HepG2 (cell line): ENCODE measurements at regions not wholly inside any gene's neighbourhood (a gene's known extent, or its start where the extent isn't known, plus 50 kb on each side); places are given as distances from the start of the nearest gene placed in this dataset.

Source experiments
- ARID2 ChIP-seq: sonication (generic); formaldehyde crosslinking; IDR thresholded peaks from 2 replicates; pipeline ENCODE4 v1.8.1; 2022; ENCODE audit warnings: mild to moderate bottlenecking, missing genetic modification reagents, borderline replicate concordance
- ATF7 ChIP-seq, 2 experiments: fragments of 450-650 bp in 1 of 2; sonication (generic) in 1 of 2; formaldehyde crosslinking in 1 of 2; IDR thresholded peaks; 2 replicates each; pipeline versions ENCODE4 v1.4.0 to v1.6.1; 2016 to 2020; ENCODE audit warnings: antibody characterized with exemption in 1 of 2, mild to moderate bottlenecking in 1 of 2, missing genetic modification reagents in 1 of 2
- DPF2 ChIP-seq: sonication (generic); formaldehyde crosslinking; IDR thresholded peaks from 2 replicates; pipeline ENCODE4 v1.4.0; 2020; ENCODE audit warnings: mild to moderate bottlenecking, low read depth, missing genetic modification reagents, borderline replicate concordance
- DR1 ChIP-seq: sonication (generic); formaldehyde crosslinking; IDR thresholded peaks from 2 replicates; pipeline ENCODE4 v1.8.0; 2021; ENCODE audit warnings: mild to moderate bottlenecking, missing genetic modification reagents, inconsistent platforms
- FOXK2 ChIP-seq: fragments of 450-650 bp; IDR thresholded peaks from 2 replicates; pipeline ENCODE4 v1.6.1; 2016
- MAZ ChIP-seq, 2 experiments: sonication (generic) in 1 of 2; formaldehyde crosslinking in 1 of 2; IDR thresholded peaks; 2 replicates each; pipeline versions ENCODE4 v1.5.0 to v1.6.1; 2012 to 2020; ENCODE audit warnings: low read depth in 2 of 2, mild to moderate bottlenecking in 2 of 2, borderline replicate concordance in 1 of 2, improper control_type of control experiment in 1 of 2, low read length in 1 of 2, missing genetic modification reagents in 1 of 2, moderate library complexity in 1 of 2
- PAF1 ChIP-seq: IDR thresholded peaks from 2 replicates; pipeline ENCODE4 v1.6.1; 2016; ENCODE audit warnings: missing genetic modification reagents, missing compliant biosample characterization
- POLR2A ChIP-seq, 2 experiments: IDR thresholded peaks; 2 replicates each; pipeline ENCODE4 v1.6.1; 2011; ENCODE audit warnings: low read depth in 2 of 2, low read length in 2 of 2, mild to moderate bottlenecking in 1 of 2, moderate library complexity in 1 of 2; ENCODE audit not compliant: insufficient read depth in 1 of 2
- ZNF317 ChIP-seq: sonication (generic); formaldehyde crosslinking; IDR thresholded peaks from 2 replicates; pipeline ENCODE4 v1.5.0; 2020; ENCODE audit warnings: mild to moderate bottlenecking, missing genetic modification reagents
- ZNF367 ChIP-seq: sonication (generic); formaldehyde crosslinking; IDR thresholded peaks from 2 replicates; pipeline ENCODE4 v1.4.0; 2020; ENCODE audit warnings: missing genetic modification reagents, borderline replicate concordance
- TF ChIP-seq, protein P1 (sequence below): IDR thresholded peaks from 2 replicates; pipeline ENCODE4 v1.6.1; 2012; ENCODE audit warnings: inconsistent platforms
- TF ChIP-seq, protein P2 (sequence below): sonication (generic); formaldehyde crosslinking; IDR thresholded peaks from 2 replicates; pipeline ENCODE4 v1.4.0; 2020; ENCODE audit warnings: mild to moderate bottlenecking, missing genetic modification reagents
- TF ChIP-seq, protein P3 (sequence below): sonication (generic); formaldehyde crosslinking; IDR thresholded peaks from 2 replicates; pipeline ENCODE4 v1.4.0; 2020; ENCODE audit warnings: low read depth, mild to moderate bottlenecking, missing genetic modification reagents
- TF ChIP-seq, protein P4 (sequence below): sonication (generic); formaldehyde crosslinking; IDR thresholded peaks from 2 replicates; pipeline ENCODE4 v1.4.0; 2020; ENCODE audit warnings: missing genetic modification reagents

DNA sequence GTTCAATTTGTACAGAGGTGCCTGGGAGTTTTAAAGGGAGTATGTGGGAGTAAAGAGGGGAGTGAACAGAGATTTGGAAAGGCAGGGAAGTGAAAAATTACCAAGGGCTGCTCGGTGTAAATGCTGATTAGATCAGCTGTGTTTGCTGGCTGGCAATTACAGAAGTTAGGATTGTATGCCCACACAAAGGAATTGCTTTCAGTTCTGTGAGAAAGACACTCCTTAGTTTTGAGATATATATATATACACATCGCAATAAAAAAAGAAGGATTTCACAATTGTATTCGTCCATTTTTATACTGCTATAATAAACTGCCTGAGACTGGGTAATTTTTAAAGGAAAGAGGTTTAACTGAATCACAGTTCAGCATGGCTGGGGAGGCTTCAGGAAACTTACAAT lies 196.3 kb downstream of the SLITRK5 start:
- TF ChIP-seq ZNF317 (CRISPR knock-in tag) (no peak), FOXK2 (no peak), DR1 (CRISPR knock-in tag) (no peak), POLR2A (IDR thresholded peaks at IDR 0.05; ENCODE audit: insufficient read depth in 1 of 2, low read depth in 2 of 2, low read length in 2 of 2) (no peak), ARID2 (CRISPR knock-in tag) (no peak), ZNF367 (CRISPR knock-in tag) (no peak), ATF7 (IDR thresholded peaks at IDR 0.05) (no peak), ATF7 (CRISPR knock-in tag; IDR thresholded peaks at IDR 0.05) (no peak), PAF1 (CRISPR knock-in tag) (no peak), DPF2 (CRISPR knock-in tag) (no peak), MAZ (IDR thresholded peaks at IDR 0.05; ENCODE audit: borderline replicate concordance, low read depth, low read length) (no peak), MAZ (CRISPR knock-in tag; IDR thresholded peaks at IDR 0.05; ENCODE audit: low read depth) (no peak)
- TF ChIP-seq, protein P1, sequence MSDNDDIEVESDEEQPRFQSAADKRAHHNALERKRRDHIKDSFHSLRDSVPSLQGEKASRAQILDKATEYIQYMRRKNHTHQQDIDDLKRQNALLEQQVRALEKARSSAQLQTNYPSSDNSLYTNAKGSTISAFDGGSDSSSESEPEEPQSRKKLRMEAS, result no peak
- TF ChIP-seq, protein P2, sequence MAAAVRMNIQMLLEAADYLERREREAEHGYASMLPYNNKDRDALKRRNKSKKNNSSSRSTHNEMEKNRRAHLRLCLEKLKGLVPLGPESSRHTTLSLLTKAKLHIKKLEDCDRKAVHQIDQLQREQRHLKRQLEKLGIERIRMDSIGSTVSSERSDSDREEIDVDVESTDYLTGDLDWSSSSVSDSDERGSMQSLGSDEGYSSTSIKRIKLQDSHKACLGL, result no peak
- TF ChIP-seq, protein P3, sequence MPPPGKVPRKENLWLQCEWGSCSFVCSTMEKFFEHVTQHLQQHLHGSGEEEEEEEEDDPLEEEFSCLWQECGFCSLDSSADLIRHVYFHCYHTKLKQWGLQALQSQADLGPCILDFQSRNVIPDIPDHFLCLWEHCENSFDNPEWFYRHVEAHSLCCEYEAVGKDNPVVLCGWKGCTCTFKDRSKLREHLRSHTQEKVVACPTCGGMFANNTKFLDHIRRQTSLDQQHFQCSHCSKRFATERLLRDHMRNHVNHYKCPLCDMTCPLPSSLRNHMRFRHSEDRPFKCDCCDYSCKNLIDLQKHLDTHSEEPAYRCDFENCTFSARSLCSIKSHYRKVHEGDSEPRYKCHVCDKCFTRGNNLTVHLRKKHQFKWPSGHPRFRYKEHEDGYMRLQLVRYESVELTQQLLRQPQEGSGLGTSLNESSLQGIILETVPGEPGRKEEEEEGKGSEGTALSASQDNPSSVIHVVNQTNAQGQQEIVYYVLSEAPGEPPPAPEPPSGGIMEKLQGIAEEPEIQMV (CRISPR knock-in tag), result no peak
- TF ChIP-seq, protein P4, sequence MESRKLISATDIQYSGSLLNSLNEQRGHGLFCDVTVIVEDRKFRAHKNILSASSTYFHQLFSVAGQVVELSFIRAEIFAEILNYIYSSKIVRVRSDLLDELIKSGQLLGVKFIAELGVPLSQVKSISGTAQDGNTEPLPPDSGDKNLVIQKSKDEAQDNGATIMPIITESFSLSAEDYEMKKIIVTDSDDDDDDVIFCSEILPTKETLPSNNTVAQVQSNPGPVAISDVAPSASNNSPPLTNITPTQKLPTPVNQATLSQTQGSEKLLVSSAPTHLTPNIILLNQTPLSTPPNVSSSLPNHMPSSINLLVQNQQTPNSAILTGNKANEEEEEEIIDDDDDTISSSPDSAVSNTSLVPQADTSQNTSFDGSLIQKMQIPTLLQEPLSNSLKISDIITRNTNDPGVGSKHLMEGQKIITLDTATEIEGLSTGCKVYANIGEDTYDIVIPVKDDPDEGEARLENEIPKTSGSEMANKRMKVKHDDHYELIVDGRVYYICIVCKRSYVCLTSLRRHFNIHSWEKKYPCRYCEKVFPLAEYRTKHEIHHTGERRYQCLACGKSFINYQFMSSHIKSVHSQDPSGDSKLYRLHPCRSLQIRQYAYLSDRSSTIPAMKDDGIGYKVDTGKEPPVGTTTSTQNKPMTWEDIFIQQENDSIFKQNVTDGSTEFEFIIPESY (CRISPR knock-in tag), result no peak
